ENCODE measurements at regions not wholly inside any gene's neighbourhood (a gene's known extent, or its start where the extent isn't known, plus 50 kb on each side); places are given as distances from the start of the nearest gene placed in this dataset.

DNA sequence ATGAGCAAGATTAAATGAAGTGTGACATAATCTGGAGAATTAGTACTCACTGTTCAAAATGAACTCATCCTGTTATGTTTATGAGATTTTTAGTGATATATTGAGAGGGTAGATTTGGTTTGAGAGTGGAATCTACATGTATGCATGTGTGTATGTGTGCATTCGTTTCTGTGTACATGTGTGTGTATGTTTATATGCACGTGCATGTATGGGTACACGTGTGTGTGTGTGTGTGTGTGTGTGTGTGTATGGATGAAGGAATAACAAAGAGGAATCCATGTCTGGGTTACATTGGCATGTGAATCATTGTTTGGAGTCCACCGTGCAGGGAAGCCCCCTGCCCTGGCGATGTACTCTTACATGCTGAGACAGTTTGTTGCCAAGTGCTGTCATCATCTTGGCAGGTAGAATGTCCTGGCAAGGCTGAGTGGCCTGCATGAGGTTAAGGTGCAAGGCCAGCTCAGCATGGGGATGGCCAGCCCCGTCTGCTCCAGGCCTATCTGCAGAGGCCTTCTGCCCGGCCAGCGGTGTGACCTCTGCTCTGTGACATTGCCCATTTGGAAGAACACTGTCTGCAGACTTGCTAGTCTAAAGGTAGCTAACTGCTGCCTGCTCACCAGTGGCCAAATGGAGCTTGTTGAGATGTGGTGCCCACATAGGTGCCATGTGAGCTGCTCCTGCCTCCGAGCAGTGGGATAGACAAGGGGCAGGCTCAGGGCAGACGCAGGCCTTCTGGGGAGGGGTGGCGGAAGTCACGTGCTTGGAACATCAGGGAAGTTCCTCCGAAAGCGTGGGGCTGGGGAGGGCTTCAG, 222.3 kb downstream of the TEX29 start:
- no peak overlapping the region for H3K4me3 ChIP-seq (ENCODE audit: low read depth, low read length)
- no peak for DNase-seq (ENCODE audit: low read depth)
- H3K27me3 ChIP-seq (ENCODE audit: control insufficient read depth, insufficient read depth, low read length) = no peaks in the 10 kb centered on the region

GRCh38 chr13:111546921-111547675, 226.7 kb downstream of the TEX29 start:
- DNase-seq (ENCODE audit: low read depth) (no peak), FAIRE-seq (no peak)
- H3K4me3 ChIP-seq (ENCODE audit: low read depth, low read length) = no peak overlapping the region
- TF ChIP-seq, protein P1, sequence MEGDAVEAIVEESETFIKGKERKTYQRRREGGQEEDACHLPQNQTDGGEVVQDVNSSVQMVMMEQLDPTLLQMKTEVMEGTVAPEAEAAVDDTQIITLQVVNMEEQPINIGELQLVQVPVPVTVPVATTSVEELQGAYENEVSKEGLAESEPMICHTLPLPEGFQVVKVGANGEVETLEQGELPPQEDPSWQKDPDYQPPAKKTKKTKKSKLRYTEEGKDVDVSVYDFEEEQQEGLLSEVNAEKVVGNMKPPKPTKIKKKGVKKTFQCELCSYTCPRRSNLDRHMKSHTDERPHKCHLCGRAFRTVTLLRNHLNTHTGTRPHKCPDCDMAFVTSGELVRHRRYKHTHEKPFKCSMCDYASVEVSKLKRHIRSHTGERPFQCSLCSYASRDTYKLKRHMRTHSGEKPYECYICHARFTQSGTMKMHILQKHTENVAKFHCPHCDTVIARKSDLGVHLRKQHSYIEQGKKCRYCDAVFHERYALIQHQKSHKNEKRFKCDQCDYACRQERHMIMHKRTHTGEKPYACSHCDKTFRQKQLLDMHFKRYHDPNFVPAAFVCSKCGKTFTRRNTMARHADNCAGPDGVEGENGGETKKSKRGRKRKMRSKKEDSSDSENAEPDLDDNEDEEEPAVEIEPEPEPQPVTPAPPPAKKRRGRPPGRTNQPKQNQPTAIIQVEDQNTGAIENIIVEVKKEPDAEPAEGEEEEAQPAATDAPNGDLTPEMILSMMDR (IDR thresholded peaks at IDR 0.05; ENCODE audit: insufficient read depth, low read length, severe bottlenecking) = no peak
- H3K27me3 ChIP-seq (ENCODE audit: control insufficient read depth, insufficient read depth, low read length) = no peaks in the 10 kb centered on the region
- H3K36me3 ChIP-seq (ENCODE audit: control insufficient read depth, insufficient read depth, low read length) = no peaks in the 10 kb centered on the region

More for the DNA sequence above, 222.3 kb downstream of the TEX29 start:
- TF ChIP-seq, protein P1 (IDR thresholded peaks at IDR 0.05; ENCODE audit: insufficient read depth, low read length, severe bottlenecking) = no peak
- FAIRE-seq = no peak
- H3K36me3 ChIP-seq (ENCODE audit: control insufficient read depth, insufficient read depth, low read length) = no peaks in the 10 kb centered on the region

- TF ChIP-seq, protein P1 (IDR thresholded peaks at IDR 0.05; ENCODE audit: insufficient read depth, low read length, severe bottlenecking) = no peak
- H3K4me3 ChIP-seq (ENCODE audit: low read depth, low read length) = no peak overlapping the region
- FAIRE-seq = no peak
- H3K36me3 ChIP-seq (ENCODE audit: control insufficient read depth, insufficient read depth, low read length) = no peaks in the 10 kb centered on the region
- no peaks in the 10 kb centered on the region for H3K27me3 ChIP-seq (ENCODE audit: control insufficient read depth, insufficient read depth, low read length)
- no peak for DNase-seq (ENCODE audit: low read depth)
Measured at GRCh38 chr13:111547726-111548273, 227.4 kb downstream of the TEX29 start.

DNA sequence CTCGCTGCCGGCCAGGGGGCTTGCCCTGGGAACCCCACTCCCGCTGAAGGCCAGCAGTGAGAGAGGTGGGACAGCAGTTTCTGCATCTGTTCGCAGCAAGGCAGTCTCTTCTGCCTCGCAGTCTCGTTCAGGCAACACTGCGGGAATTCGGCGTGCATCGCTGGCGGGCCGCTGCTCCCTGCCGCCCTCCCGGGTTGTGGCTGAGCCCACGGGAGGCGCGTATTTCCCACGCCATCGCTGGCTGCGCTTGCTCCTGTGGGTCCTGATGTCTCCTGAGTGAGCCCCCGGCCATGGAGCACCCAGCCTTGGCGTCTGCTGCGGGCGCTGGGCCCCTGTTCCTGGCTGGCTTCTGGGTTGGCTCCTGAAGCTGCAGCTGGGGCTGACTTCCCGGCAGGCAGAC, 227.9 kb downstream of the TEX29 start:
- FAIRE-seq (no peak), DNase-seq (ENCODE audit: low read depth) (no peak)
- Histone ChIP-seq H3K4me3 (ENCODE audit: low read depth, low read length) (no peak overlapping the region), H3K27me3 (ENCODE audit: control insufficient read depth, insufficient read depth, low read length) (no peaks in the 10 kb centered on the region), H3K36me3 (ENCODE audit: control insufficient read depth, insufficient read depth, low read length) (no peaks in the 10 kb centered on the region)
- TF ChIP-seq, protein P1 (IDR thresholded peaks at IDR 0.05; ENCODE audit: insufficient read depth, low read length, severe bottlenecking) = no peak

DNA sequence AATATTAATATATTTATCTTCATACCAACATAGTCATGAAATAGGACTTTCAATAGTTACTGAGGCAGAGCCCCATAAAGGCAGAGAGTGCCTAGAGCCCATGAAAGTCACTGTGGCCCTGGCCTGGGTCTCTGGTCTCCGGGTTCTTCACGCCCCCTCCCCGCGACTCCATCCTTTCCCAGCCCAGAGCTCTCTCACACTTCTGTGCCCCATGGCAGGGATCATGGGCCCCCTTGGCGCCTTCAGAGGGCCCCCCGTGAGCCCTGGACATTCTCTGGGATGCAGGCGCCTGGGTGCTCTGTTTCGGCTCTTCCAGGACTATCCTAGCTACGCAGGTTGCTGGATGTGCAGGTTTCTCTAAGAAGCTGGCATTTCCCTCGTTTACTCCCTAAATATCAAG, 228.4 kb downstream of the TEX29 start:
- TF ChIP-seq, protein P1 (IDR thresholded peaks at IDR 0.05; ENCODE audit: insufficient read depth, low read length, severe bottlenecking) = no peak
- H3K36me3 ChIP-seq (ENCODE audit: control insufficient read depth, insufficient read depth, low read length) = no peaks in the 10 kb centered on the region
- no peak for DNase-seq (ENCODE audit: low read depth)
- H3K4me3 ChIP-seq (ENCODE audit: low read depth, low read length) = no peak overlapping the region
- no peaks in the 10 kb centered on the region for H3K27me3 ChIP-seq (ENCODE audit: control insufficient read depth, insufficient read depth, low read length)
- FAIRE-seq = no peak

All from bronchial epithelial cell (primary cell).